ENCODE measurements at regions not wholly inside any gene's neighbourhood (a gene's known extent, or its start where the extent isn't known, plus 50 kb on each side); places are given as distances from the start of the nearest gene placed in this dataset.

- TF ChIP-seq CTCF (IDR thresholded peaks at IDR 0.05; ENCODE audit: low read length): no peak
- no peak for TF ChIP-seq EZH2phosphoT487 (IDR thresholded peaks at IDR 0.05; ENCODE audit: low read length)
- no peak for TF ChIP-seq EZH2 (optimal IDR thresholded peaks at IDR 0.05; ENCODE audit: low read depth, low read length)
Measured at GRCh38 chr2:15875969-15876705, 64.2 kb upstream of the MYCN start.
